ENCODE measurements at regions not wholly inside any gene's neighbourhood (a gene's known extent, or its start where the extent isn't known, plus 50 kb on each side); places are given as distances from the start of the nearest gene placed in this dataset.
A peak's percentile ranks its signal among the peaks of the same experiment; 100 is the strongest.

GRCh38 chr7:65285906-65286864, 87.5 kb upstream of the ZNF92 start:
- no peaks in the 10 kb centered on the region for H3K9me3 Mint-ChIP-seq
- no peaks in the 10 kb centered on the region for H3K36me3 ChIP-seq (ENCODE audit: insufficient read depth)
- H2AFZ ChIP-seq, result no peak overlapping the region
- H3K9me2 ChIP-seq (ENCODE audit: insufficient read depth), result no peaks in the 10 kb centered on the region
- peaks cover 4% of the 10 kb centered on the region; the same call in 2 of the 3 replicates for H3K4me1 Mint-ChIP-seq
- no peak for DNase-seq (ENCODE audit: low spot score)
- H3K79me2 ChIP-seq (replicated peaks; ENCODE audit: insufficient read depth), result peaks cover 38% of the 10 kb centered on the region
- no peak overlapping the region for H3K4me2 ChIP-seq
- peaks cover 8% of the 10 kb centered on the region; the same call in 1 of the 2 replicates for H4K20me1 ChIP-seq (replicated peaks; ENCODE audit: insufficient read depth)
- no peak overlapping the region for H3K27ac ChIP-seq (ENCODE audit: low read depth)
- TF ChIP-seq ZNF331 (CRISPR knock-in tag; IDR thresholded peaks at IDR 0.05; ENCODE audit: low read depth), result no peak
- TF ChIP-seq EZH2phosphoT487 (IDR thresholded peaks at IDR 0.05; ENCODE audit: unreplicated experiment), result no peak
- TF ChIP-seq ZNF114 (CRISPR knock-in tag; IDR thresholded peaks at IDR 0.05), result no peak
- TF ChIP-seq EZH2 (IDR thresholded peaks at IDR 0.05; ENCODE audit: low read depth, unreplicated experiment), result no peak
- no peak for TF ChIP-seq CTCF (conservative IDR thresholded peaks at IDR 0.05; ENCODE audit: low read depth in 2 of 2)
- no peak for TF ChIP-seq STAT1 (IDR thresholded peaks at IDR 0.05; ENCODE audit: unreplicated experiment)
- TF ChIP-seq POLR2AphosphoS5 (IDR thresholded peaks at IDR 0.05; ENCODE audit: low read depth), result no peak
- TF ChIP-seq NANOG (IDR thresholded peaks at IDR 0.05; ENCODE audit: borderline replicate concordance), result no peak
- no peak for TF ChIP-seq ZNF462 (CRISPR knock-in tag; IDR thresholded peaks at IDR 0.05)
- TF ChIP-seq ETS1 (IDR thresholded peaks at IDR 0.05), result no peak
- TF ChIP-seq REST (IDR thresholded peaks at IDR 0.05; ENCODE audit: unreplicated experiment), result no peak
- no peak for TF ChIP-seq CREB1 (CRISPR knock-in tag; IDR thresholded peaks at IDR 0.05; ENCODE audit: low read depth)
- no peak for TF ChIP-seq JUNB (IDR thresholded peaks at IDR 0.05; ENCODE audit: unreplicated experiment)
- no peaks in the 10 kb centered on the region for H3K27me3 ChIP-seq (ENCODE audit: insufficient read depth)
- ATAC-seq, result no peak
- peaks cover 5% of the 10 kb centered on the region; the same call in 1 of the 3 replicates for H3K36me3 Mint-ChIP-seq (ENCODE audit: low read depth)
- no peaks in the 10 kb centered on the region for H3K4me1 ChIP-seq (ENCODE audit: insufficient read depth)
- H3K4me3 ChIP-seq, result no peak overlapping the region
- no peak overlapping the region for H3K4me3 Mint-ChIP-seq
- H3F3A ChIP-seq (replicated peaks; ENCODE audit: low read depth), result no peaks in the 10 kb centered on the region
- H3K27ac Mint-ChIP-seq, result peak overlapping the region; percentile 13
- H3K27me3 Mint-ChIP-seq (ENCODE audit: insufficient read depth, low read depth, poor library complexity), result no peaks in the 10 kb centered on the region

Measured in GM23338 (cell line).